Muscle of leg (tissue), 3 donors: ENCODE measurements at regions not wholly inside any gene's neighbourhood (a gene's known extent, or its start where the extent isn't known, plus 50 kb on each side); places are given as distances from the start of the nearest gene placed in this dataset.

Source experiments
- DNase-seq: peaks from one replicate; pipeline ENCODE4 v3.0.0; 2013
- H3K27ac ChIP-seq: one replicate; pipeline ENCODE4 v1.5.1; 2013; ENCODE audit warnings: mild to moderate bottlenecking, low read length, control low read depth
- H3K27me3 ChIP-seq: one replicate; pipeline ENCODE4 v1.6.1; 2013; ENCODE audit warnings: low read length; ENCODE audit not compliant: control insufficient read depth, insufficient read depth
- H3K36me3 ChIP-seq: one replicate; pipeline ENCODE4 v1.6.1; 2013; ENCODE audit warnings: low read length; ENCODE audit not compliant: control insufficient read depth, insufficient read depth
- H3K4me1 ChIP-seq: one replicate; pipeline ENCODE4 v1.6.1; 2013; ENCODE audit warnings: low read length; ENCODE audit not compliant: control insufficient read depth, insufficient read depth
- H3K4me3 ChIP-seq: one replicate; pipeline ENCODE4 v1.5.1; 2013; ENCODE audit warnings: low read length, control low read depth
- H3K9me3 ChIP-seq: replicated peaks from 2 replicates; pipeline ENCODE4 v1.6.1; 2013; ENCODE audit warnings: low read depth, low read length; ENCODE audit not compliant: control insufficient read depth
- WGBS: methylation state at CpG from one replicate; pipeline ENCODE4 v1.1.5; 2013; ENCODE audit warnings: missing lambda C conversion rate; ENCODE audit not compliant: insufficient coverage; 5-methylcytosine and 5-hydroxymethylcytosine counted together

DNA sequence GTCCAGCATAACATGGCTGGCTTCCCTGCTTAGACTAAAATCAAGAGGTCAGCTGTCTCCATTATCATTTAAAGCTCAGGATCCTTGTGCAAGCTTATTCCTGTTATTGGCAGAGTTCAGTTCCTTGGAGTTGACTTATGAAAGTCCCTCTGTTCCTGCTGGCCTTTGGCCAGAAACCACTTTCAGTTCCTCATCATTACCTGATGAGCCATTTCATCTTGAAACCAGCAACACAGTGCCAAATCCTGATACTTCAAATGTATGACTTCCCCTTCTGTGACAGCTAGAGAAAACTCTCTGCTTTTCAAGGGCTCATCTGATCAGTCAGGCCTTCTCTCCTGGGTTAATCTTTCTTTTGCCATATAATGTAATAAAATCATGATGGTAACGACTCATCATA is 110.6 kb upstream of the FSTL5 start:
- Histone ChIP-seq H3K27me3 (no peaks in the 10 kb centered on the region), H3K4me1 (no peaks in the 10 kb centered on the region), H3K27ac (no peak overlapping the region), H3K4me3 (no peak overlapping the region), H3K36me3 (no peaks in the 10 kb centered on the region), H3K9me3 (no peaks in the 10 kb centered on the region)
- peak; percentile 33 for DNase-seq
- WGBS = no CpG with 5 or more reads among the region's 1 CpG

DNA sequence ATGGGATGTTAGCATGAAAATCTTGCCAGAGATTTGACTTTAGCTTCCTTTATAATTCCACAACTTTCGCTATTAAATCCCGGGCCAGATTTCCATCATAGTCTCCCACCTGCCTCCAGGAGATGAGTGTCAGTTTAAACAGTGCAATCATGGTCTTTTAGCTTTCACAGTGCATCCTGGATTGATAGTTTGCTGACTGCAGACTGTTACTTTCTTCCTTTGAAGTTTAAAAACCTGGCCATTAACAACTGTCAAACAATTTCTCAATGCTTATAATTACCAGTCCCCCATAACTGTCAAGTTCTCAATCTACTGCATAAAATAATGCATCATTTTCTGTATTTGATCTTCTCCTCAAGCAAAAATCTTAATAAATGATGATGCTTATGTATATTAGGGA is 108.4 kb upstream of the FSTL5 start:
- WGBS = no CpG with 5 or more reads among the region's 2 CpGs
- DNase-seq = no peak

GRCh38 chr4:162268911-162269310 is 105.1 kb upstream of the FSTL5 start:
- Histone ChIP-seq H3K4me1 (no peaks in the 10 kb centered on the region), H3K27me3 (no peaks in the 10 kb centered on the region), H3K27ac (no peak overlapping the region), H3K4me3 (no peak overlapping the region), H3K9me3 (peaks cover 5% of the 10 kb centered on the region), H3K36me3 (no peaks in the 10 kb centered on the region)
- no CpG with 5 or more reads among the region's 4 CpGs for WGBS
- no peak for DNase-seq

More for the DNA sequence above, 108.4 kb upstream of the FSTL5 start:
- no peak overlapping the region for H3K4me3 ChIP-seq
- no peaks in the 10 kb centered on the region for H3K4me1 ChIP-seq
- H3K27ac ChIP-seq = no peak overlapping the region
- no peaks in the 10 kb centered on the region for H3K27me3 ChIP-seq
- H3K36me3 ChIP-seq = no peaks in the 10 kb centered on the region
- H3K9me3 ChIP-seq = no peaks in the 10 kb centered on the region

DNA sequence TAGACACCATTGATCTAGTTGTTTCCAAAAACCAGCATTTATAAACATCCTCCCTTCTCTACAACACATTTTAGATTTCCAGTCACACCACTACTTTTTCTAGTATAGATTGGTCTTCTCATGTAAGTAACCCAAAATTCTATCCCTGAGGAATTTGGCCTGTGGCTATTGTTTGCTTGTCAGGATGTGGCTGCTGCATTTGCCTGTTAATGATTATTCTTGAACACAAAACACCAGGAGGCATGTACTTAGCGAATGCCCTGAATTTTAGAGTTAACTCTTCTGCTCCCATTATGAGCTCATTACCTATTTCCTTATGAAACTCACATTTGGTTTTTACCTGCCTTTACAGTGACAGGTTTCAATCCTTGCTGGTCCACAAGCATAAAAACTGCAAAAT is 102.0 kb upstream of the FSTL5 start:
- H3K4me3 ChIP-seq = no peak overlapping the region
- H3K4me1 ChIP-seq = no peaks in the 10 kb centered on the region
- H3K9me3 ChIP-seq = peaks cover 16% of the 10 kb centered on the region
- H3K27me3 ChIP-seq = no peaks in the 10 kb centered on the region
- no peak overlapping the region for H3K27ac ChIP-seq
- no peak for DNase-seq
- H3K36me3 ChIP-seq = no peaks in the 10 kb centered on the region
- WGBS = 40% methylated on average over 1 of the region's 1 CpG

GRCh38 chr4:162245051-162245450 is 81.3 kb upstream of the FSTL5 start:
- Histone ChIP-seq H3K27me3 (no peaks in the 10 kb centered on the region), H3K4me1 (no peaks in the 10 kb centered on the region), H3K36me3 (no peaks in the 10 kb centered on the region), H3K4me3 (no peak overlapping the region), H3K9me3 (no peaks in the 10 kb centered on the region), H3K27ac (no peak overlapping the region)
- DNase-seq = no peak
- 58% methylated on average over 2 of the region's 4 CpGs for WGBS

GRCh38 chr4:162241857-162242256 is 78.1 kb upstream of the FSTL5 start:
- WGBS = no CpG with 5 or more reads among the region's 1 CpG
- no peak overlapping the region for H3K4me3 ChIP-seq
- H3K27me3 ChIP-seq = no peaks in the 10 kb centered on the region
- H3K27ac ChIP-seq = no peak overlapping the region
- no peak for DNase-seq
- H3K36me3 ChIP-seq = no peaks in the 10 kb centered on the region
- no peaks in the 10 kb centered on the region for H3K4me1 ChIP-seq
- H3K9me3 ChIP-seq = no peaks in the 10 kb centered on the region

DNA sequence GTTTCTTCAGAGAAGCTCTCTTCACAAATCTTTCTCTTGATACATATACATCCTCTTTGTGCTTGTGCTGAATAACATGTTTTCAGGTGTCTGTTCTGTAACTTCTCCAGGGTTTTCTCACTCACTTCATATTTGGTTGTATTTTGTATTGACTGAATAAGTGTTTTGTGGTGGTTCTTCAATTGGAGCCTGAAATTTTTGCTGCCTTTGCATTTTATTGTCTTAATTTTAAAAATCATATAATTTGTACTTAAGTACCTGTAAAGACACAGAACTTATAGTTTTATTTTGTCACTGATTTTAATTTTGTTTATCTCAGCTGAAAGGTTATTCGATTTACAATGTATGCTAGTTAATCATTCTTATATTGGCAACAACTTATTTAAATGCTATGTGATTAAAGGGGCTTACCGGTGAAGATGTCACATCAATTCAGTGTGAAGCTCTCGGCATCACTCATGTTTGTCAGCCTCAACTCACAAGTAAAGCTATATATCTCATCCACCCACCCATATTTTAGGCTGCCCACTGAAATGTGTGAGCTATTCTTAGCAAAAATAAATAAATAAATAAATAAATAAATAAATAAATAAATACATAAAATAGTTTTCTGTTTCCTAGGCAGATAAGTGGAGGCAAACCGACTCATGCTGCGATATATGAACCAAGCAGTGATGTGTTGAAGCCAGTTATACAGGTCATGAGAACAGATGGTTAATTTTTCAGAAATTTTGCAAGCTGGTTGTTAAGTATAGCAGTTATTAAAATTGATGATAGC is 76.4 kb upstream of the FSTL5 start:
- no peak for DNase-seq
- Histone ChIP-seq H3K27me3 (no peaks in the 10 kb centered on the region), H3K4me1 (no peaks in the 10 kb centered on the region), H3K27ac (no peak overlapping the region), H3K9me3 (no peaks in the 10 kb centered on the region), H3K36me3 (no peaks in the 10 kb centered on the region), H3K4me3 (no peak overlapping the region)
- no CpG with 5 or more reads among the region's 5 CpGs for WGBS

GRCh38 chr4:162237676-162238075 is 73.9 kb upstream of the FSTL5 start:
- no peak overlapping the region for H3K27ac ChIP-seq
- H3K4me3 ChIP-seq = no peak overlapping the region
- no peaks in the 10 kb centered on the region for H3K4me1 ChIP-seq
- no peaks in the 10 kb centered on the region for H3K27me3 ChIP-seq
- no peaks in the 10 kb centered on the region for H3K36me3 ChIP-seq
- H3K9me3 ChIP-seq = no peaks in the 10 kb centered on the region
- no peak for DNase-seq
- WGBS = no CpG with 5 or more reads among the region's 2 CpGs

GRCh38 chr4:162234595-162234994 is 70.8 kb upstream of the FSTL5 start:
- H3K27ac ChIP-seq = no peak overlapping the region
- no peaks in the 10 kb centered on the region for H3K9me3 ChIP-seq
- no peaks in the 10 kb centered on the region for H3K36me3 ChIP-seq
- no peak for DNase-seq
- WGBS = 54% methylated on average over 2 of the region's 3 CpGs
- H3K4me3 ChIP-seq = no peak overlapping the region
- no peaks in the 10 kb centered on the region for H3K27me3 ChIP-seq
- H3K4me1 ChIP-seq = no peaks in the 10 kb centered on the region

GRCh38 chr4:162232349-162232748 is 68.5 kb upstream of the FSTL5 start:
- no peak overlapping the region for H3K27ac ChIP-seq
- no peaks in the 10 kb centered on the region for H3K4me1 ChIP-seq
- DNase-seq = no peak
- H3K36me3 ChIP-seq = no peaks in the 10 kb centered on the region
- H3K4me3 ChIP-seq = no peak overlapping the region
- no peaks in the 10 kb centered on the region for H3K9me3 ChIP-seq
- H3K27me3 ChIP-seq = no peaks in the 10 kb centered on the region

GRCh38 chr4:162229670-162230069 is 65.9 kb upstream of the FSTL5 start:
- no peaks in the 10 kb centered on the region for H3K9me3 ChIP-seq
- H3K4me1 ChIP-seq = no peaks in the 10 kb centered on the region
- H3K27me3 ChIP-seq = no peaks in the 10 kb centered on the region
- no peak for DNase-seq
- H3K36me3 ChIP-seq = no peaks in the 10 kb centered on the region
- H3K4me3 ChIP-seq = no peak overlapping the region
- H3K27ac ChIP-seq = no peak overlapping the region
- WGBS = no CpG with 5 or more reads among the region's 2 CpGs
